GM10266 (cell line): ENCODE measurements at regions not wholly inside any gene's neighbourhood (a gene's known extent, or its start where the extent isn't known, plus 50 kb on each side); places are given as distances from the start of the nearest gene placed in this dataset.

Experiments
- DNase-seq: peaks from one replicate; pipeline ENCODE4 v3.0.0; 2012; ENCODE audit errors: extremely low spot score
- TF ChIP-seq, protein P1 (sequence below): IDR thresholded peaks from 2 replicates; pipeline ENCODE4 v1.5.1; 2012; ENCODE audit warnings: mild to moderate bottlenecking, low read depth; ENCODE audit not compliant: control insufficient read depth, insufficient read depth; ENCODE audit errors: missing control alignments

GRCh38 chr12:43106355-43106754 lies 445.6 kb downstream of the ADAMTS20 start:
- no peak for DNase-seq
- TF ChIP-seq, protein P1, sequence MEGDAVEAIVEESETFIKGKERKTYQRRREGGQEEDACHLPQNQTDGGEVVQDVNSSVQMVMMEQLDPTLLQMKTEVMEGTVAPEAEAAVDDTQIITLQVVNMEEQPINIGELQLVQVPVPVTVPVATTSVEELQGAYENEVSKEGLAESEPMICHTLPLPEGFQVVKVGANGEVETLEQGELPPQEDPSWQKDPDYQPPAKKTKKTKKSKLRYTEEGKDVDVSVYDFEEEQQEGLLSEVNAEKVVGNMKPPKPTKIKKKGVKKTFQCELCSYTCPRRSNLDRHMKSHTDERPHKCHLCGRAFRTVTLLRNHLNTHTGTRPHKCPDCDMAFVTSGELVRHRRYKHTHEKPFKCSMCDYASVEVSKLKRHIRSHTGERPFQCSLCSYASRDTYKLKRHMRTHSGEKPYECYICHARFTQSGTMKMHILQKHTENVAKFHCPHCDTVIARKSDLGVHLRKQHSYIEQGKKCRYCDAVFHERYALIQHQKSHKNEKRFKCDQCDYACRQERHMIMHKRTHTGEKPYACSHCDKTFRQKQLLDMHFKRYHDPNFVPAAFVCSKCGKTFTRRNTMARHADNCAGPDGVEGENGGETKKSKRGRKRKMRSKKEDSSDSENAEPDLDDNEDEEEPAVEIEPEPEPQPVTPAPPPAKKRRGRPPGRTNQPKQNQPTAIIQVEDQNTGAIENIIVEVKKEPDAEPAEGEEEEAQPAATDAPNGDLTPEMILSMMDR = no peak

- no peak for DNase-seq
- TF ChIP-seq, protein P1 = no peak
Observed at GRCh38 chr12:43105426-43105981, 446.5 kb downstream of the ADAMTS20 start.

DNA sequence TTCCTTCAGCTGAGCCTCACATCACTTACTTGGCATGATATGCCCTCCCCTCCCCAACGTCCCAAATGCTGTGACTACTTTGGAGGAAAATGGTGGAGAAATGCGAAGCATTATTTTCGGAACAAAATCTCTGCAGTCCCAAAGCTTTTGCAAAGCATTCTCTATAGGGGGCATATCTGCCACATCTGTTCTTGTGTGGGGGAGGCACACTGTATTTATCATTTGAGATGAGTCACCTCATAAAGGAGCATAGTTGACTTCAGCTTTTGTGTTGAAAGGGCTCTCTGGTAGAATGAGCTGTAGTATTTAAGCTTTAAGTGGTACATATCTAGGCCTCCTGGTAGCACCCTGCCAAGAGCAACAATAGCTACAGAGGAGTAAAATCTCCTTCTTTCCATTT lies 447.5 kb downstream of the ADAMTS20 start:
- no peak for DNase-seq
- TF ChIP-seq, protein P1 = no peak

- TF ChIP-seq, protein P1 = no peak
Observed at GRCh38 chr12:43103866-43104265, 448.1 kb downstream of the ADAMTS20 start.

DNA sequence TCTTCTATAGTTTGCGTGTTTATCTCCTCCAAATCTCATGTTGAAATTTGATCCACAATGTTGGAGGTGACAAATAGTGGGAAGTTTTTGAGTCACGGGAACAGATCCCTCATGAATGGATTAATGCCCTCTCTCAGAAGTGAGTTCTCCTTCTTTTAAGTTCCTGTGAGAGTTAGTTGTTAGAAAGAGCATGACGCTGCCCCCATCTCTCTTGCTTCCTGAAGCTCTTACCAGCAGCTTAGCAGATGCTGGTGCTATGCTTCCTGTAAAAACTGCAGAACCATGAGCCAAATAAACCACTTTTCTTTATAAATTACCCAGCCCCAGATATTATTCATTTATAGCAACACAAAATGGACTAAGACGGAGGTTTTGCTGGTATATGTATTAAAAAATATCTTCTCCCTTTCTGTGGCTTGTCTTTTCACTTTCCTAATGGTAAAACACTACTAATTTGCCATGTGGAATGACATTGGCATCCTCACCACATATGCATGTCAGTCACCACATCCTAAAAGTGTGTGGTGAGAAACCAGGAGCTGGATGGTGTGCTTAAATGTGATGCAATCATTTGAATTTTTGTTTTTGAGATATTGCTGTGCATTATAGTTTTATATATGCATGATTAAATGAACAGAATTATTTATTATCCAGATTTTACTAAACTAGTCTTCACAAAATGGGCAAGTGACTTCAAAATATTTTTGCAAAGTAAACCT lies 449.3 kb downstream of the ADAMTS20 start:
- TF ChIP-seq, protein P1 = no peak
- DNase-seq = no peak

More at GRCh38 chr12:43103866-43104265, 448.1 kb downstream of the ADAMTS20 start:
- DNase-seq = no peak

DNA sequence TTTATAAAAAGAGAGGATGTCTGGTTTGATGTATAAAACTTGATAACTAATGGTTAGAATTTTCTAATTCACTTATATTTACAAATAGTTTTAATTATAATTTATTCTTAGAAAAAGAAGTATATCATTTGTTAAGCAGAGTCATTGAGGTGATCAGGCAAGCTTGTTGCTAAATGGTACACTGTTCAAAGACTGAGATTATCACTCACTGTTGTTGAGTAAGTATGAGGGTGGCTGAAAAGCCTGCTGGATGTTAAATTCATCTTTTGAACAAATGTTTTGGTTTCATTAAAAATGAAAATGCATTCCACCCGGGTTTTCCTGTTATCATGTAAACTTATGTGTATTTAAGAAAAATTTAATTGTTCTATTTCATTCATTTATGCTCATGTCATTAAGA lies 451.8 kb downstream of the ADAMTS20 start:
- TF ChIP-seq, protein P1 = no peak
- no peak for DNase-seq

DNA sequence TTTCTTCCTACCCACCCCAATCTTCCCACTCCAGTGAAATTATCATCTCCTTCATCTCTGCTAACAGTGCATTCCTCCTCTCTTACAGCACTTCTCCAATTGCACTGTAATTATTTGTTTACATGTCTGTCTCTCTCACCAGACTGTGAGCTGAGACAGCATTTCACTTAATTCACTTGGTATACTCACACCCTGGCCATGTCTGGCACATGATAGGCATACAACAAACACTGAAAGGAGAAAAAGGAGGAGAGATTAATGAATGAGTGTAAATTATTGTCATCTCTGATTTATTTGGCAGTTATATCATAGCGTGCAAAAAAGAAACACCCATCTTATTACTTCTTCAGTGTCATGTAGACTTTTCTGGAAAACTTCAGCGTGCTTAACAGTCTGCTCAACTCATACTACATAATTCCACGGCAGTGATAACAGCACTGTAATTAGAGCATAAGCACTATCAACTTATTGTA lies 452.3 kb downstream of the ADAMTS20 start:
- no peak for DNase-seq

More for the DNA sequence above, 452.3 kb downstream of the ADAMTS20 start:
- TF ChIP-seq, protein P1 = no peak
